SK-N-SH treated with all-trans-retinoic acid at 6 μM for 48 hours (cell line): ENCODE measurements at regions not wholly inside any gene's neighbourhood (a gene's known extent, or its start where the extent isn't known, plus 50 kb on each side); places are given as distances from the start of the nearest gene placed in this dataset.

Experiments used
- ATAC-seq: fragments of 200-7000 bp; cut with Tn5 transposase; 3 replicates; pipeline ENCODE4 v1.9.1; 2020; ENCODE audit warnings: mild to moderate bottlenecking, moderate library complexity
- BACH2 ChIP-seq: fragments of 250-450 bp; sonication (Bioruptor Pico); IDR thresholded peaks from 2 replicates; pipeline ENCODE4 v1.9.0; 2021; ENCODE audit warnings: mild to moderate bottlenecking, borderline replicate concordance
- CREB5 ChIP-seq: fragments of 250-450 bp; sonication (Bioruptor Pico); IDR thresholded peaks from 2 replicates; pipeline ENCODE4 v1.5.1; 2020; ENCODE audit warnings: low read depth, mild to moderate bottlenecking, moderate library complexity
- CSRNP3 ChIP-seq: fragments of 250-450 bp; sonication (Bioruptor Pico); IDR thresholded peaks from 2 replicates; pipeline ENCODE4 v1.5.1; 2021; ENCODE audit warnings: mild to moderate bottlenecking, moderate library complexity
- GLIS3 ChIP-seq: fragments of 250-450 bp; sonication (Bioruptor Pico); IDR thresholded peaks from 2 replicates; pipeline ENCODE4 v1.5.0; 2020; ENCODE audit warnings: mild to moderate bottlenecking, moderate library complexity
- ISL1 ChIP-seq: fragments of 250-450 bp; sonication (Bioruptor Pico); IDR thresholded peaks from 2 replicates; pipeline ENCODE4 v2.1.2; 2022; ENCODE audit warnings: mild to moderate bottlenecking, moderate library complexity
- OSR1 ChIP-seq: fragments of 250-450 bp; sonication (Bioruptor Pico); IDR thresholded peaks from 2 replicates; pipeline ENCODE4 v1.8.0; 2022; ENCODE audit warnings: moderate library complexity, mild to moderate bottlenecking, inconsistent platforms
- PATZ1 ChIP-seq: fragments of 250-450 bp; sonication (Bioruptor Pico); IDR thresholded peaks from 2 replicates; pipeline ENCODE4 v1.8.0; 2020; ENCODE audit warnings: mild to moderate bottlenecking, moderate library complexity, borderline replicate concordance
- POU6F1 ChIP-seq: fragments of 250-450 bp; sonication (Bioruptor Pico); IDR thresholded peaks from 2 replicates; pipeline ENCODE4 v1.8.0; 2021; ENCODE audit warnings: low read depth, mild to moderate bottlenecking, moderate library complexity, borderline replicate concordance
- PPARA ChIP-seq: fragments of 250-450 bp; sonication (Bioruptor Pico); IDR thresholded peaks from 2 replicates; pipeline ENCODE4 v1.5.0; 2020; ENCODE audit warnings: mild to moderate bottlenecking, borderline replicate concordance
- RARB ChIP-seq: fragments of 250-450 bp; sonication (Bioruptor Pico); IDR thresholded peaks from 2 replicates; pipeline ENCODE4 v1.8.0; 2021; ENCODE audit warnings: mild to moderate bottlenecking, moderate library complexity
- SNAI2 ChIP-seq: fragments of 250-450 bp; sonication (Bioruptor Pico); IDR thresholded peaks from 2 replicates; pipeline ENCODE4 v1.5.0; 2020; ENCODE audit warnings: mild to moderate bottlenecking, moderate library complexity
- TOX ChIP-seq: fragments of 250-450 bp; sonication (Bioruptor Pico); IDR thresholded peaks from 2 replicates; pipeline ENCODE4 v1.8.0; 2021; ENCODE audit warnings: mild to moderate bottlenecking, moderate library complexity, borderline replicate concordance
- TSHZ2 ChIP-seq: fragments of 250-450 bp; sonication (Bioruptor Pico); IDR thresholded peaks from 2 replicates; pipeline ENCODE4 v1.5.0; 2020; ENCODE audit warnings: mild to moderate bottlenecking, moderate library complexity
- ZC3H10 ChIP-seq: fragments of 250-450 bp; sonication (Bioruptor Pico); IDR thresholded peaks from 2 replicates; pipeline ENCODE4 v1.5.1; 2021; ENCODE audit warnings: mild to moderate bottlenecking, moderate library complexity
- ZFP3 ChIP-seq: fragments of 250-450 bp; sonication (Bioruptor Pico); IDR thresholded peaks from 2 replicates; pipeline ENCODE4 v1.5.0; 2020; ENCODE audit warnings: mild to moderate bottlenecking, moderate library complexity
- ZFP30 ChIP-seq: fragments of 450-650 bp; formaldehyde crosslinking; IDR thresholded peaks from 2 replicates; pipeline ENCODE4 v1.5.0; 2022; ENCODE audit warnings: mild to moderate bottlenecking, moderate library complexity
- ZNF565 ChIP-seq: fragments of 450-650 bp; formaldehyde crosslinking; conservative IDR thresholded peaks from 2 replicates; pipeline ENCODE4 v1.5.0; 2020; ENCODE audit warnings: low read depth, mild to moderate bottlenecking, moderate library complexity
- ZNF70 ChIP-seq: fragments of 450-650 bp; formaldehyde crosslinking; IDR thresholded peaks from 2 replicates; pipeline ENCODE4 v1.5.0; 2020; ENCODE audit warnings: mild to moderate bottlenecking, moderate library complexity
- ZNF8 ChIP-seq: fragments of 450-650 bp; formaldehyde crosslinking; IDR thresholded peaks from 2 replicates; pipeline ENCODE4 v1.5.0; 2020; ENCODE audit warnings: mild to moderate bottlenecking, moderate library complexity

- no peak for TF ChIP-seq SNAI2
- no peak for TF ChIP-seq PPARA (CRISPR knock-in tag)
- no peak for TF ChIP-seq ZFP30 (CRISPR knock-in tag)
- no peak for TF ChIP-seq TOX (CRISPR knock-in tag)
- TF ChIP-seq ZNF70 (CRISPR knock-in tag): no peak
- no peak for TF ChIP-seq CSRNP3 (CRISPR knock-in tag)
- no peak for TF ChIP-seq OSR1 (CRISPR knock-in tag)
- no peak for TF ChIP-seq ZFP3
- TF ChIP-seq TSHZ2 (CRISPR knock-in tag): no peak
- TF ChIP-seq CREB5 (CRISPR knock-in tag): no peak
- no peak for TF ChIP-seq GLIS3 (CRISPR knock-in tag)
- no peak for TF ChIP-seq BACH2 (CRISPR knock-in tag)
- no peak for TF ChIP-seq PATZ1 (CRISPR knock-in tag)
- no peak for TF ChIP-seq ZNF565 (CRISPR knock-in tag)
- no peak for TF ChIP-seq POU6F1 (CRISPR knock-in tag)
- TF ChIP-seq ZNF8 (CRISPR knock-in tag): no peak
- TF ChIP-seq ISL1: no peak
- no peak for TF ChIP-seq ZC3H10 (CRISPR knock-in tag)
- no peak for TF ChIP-seq RARB (CRISPR knock-in tag)
- TF ChIP-seq, all 23 proteins: peak for 0
- no peak for ATAC-seq
Measured at GRCh38 chr9:87447547-87448432, 49.9 kb upstream of the DAPK1 start.
